Activated T-cell treated with anti-CD3 and anti-CD28 coated beads, Interleukin-2, amount 50 U/mL, for 48 hours (primary cell): ENCODE measurements at regions not wholly inside any gene's neighbourhood (a gene's known extent, or its start where the extent isn't known, plus 50 kb on each side); places are given as distances from the start of the nearest gene placed in this dataset.
"Not testable (repeated sequence)": the region's sequence is repeated elsewhere in the genome, so short reads cannot be mapped to it uniquely, and the experiment has no call there.

Source experiments
- DNase-seq, 2 experiments: peaks; one replicate each; pipeline ENCODE4 v3.0.0-alpha.2; 2020

GRCh38 chr10:9262770-9263169 is 1208.3 kb downstream of the GATA3 start:
- no peak for DNase-seq

GRCh38 chr10:9268176-9268575 is 1213.7 kb downstream of the GATA3 start:
- DNase-seq, result no peak

DNA sequence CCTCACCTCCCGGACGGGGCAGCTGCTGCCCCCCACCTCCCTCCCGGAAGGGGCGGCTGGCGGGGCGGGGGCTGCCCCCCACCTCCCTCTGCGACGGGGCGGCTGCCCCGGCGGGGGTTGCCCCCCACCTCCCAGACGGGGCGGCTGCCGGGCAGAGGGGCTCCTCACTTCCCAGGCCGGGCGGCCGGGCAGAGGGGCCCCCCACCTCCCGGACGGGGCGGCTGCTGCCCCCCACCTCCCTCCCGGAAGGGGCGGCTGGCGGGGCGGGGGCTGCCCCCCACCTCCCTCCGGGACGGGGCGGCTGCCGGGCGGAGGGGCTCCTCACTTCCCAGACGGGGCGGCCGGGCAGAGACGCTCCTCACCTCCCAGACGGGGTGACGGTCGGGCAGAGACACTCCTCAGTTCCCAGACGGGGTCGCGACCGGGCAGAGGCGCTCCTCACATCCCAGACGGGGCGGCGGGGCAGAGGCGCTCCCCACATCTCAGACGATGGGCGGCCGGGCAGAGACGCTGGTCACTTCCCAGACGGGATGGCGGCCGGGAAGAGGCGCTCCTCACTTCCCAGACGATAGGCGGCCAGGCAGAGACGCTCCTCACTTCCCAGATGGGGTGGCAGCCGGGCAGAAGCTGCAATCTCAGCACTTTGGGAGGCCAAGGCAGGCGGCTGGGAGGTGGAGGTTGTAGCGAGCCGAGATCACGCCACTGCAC is 1218.8 kb downstream of the GATA3 start:
- not testable (repeated sequence) for DNase-seq

- no peak for DNase-seq
Measured at GRCh38 chr10:9274206-9274755, 1219.8 kb downstream of the GATA3 start.

DNA sequence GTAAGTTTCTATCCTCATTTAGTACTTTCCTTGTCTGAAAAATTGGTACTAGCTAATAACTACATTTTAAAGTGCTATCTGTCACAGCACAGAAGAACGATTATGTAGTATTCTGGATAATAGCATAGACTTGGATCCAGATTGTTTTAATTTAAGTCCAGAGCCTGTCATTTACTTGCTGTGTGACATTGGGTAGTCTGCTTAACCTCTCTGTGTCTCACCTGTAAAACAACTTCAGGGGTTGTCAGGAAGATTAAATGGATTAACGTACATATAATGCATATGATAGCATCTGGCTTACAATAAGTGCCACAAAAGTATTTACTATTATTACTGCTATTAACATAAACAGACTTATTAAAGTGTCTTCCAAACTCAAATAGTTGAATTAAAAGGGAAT is 1221.4 kb downstream of the GATA3 start:
- DNase-seq, result no peak

DNA sequence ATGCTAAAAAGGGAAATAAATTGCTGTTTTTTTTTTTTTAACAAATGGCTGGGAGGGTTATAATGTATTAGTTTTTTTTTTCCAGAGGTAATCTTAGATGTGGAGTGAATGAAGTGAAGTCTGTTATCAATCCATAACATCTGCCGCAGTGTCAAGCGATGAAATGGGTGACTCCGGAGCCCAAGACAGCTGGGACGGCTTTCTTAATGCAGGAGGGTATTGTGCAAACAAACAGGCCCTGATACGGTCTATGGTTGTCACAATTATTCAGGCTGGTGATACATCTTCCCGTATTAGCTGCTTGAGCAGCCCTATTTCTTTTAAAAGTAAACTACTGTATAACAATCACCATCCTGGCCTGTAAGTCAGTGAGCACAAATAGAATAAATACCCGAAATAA is 1231.2 kb downstream of the GATA3 start:
- no peak for DNase-seq

GRCh38 chr10:9289811-9290210 is 1235.3 kb downstream of the GATA3 start:
- DNase-seq, result no peak

- DNase-seq, result no peak
Measured at GRCh38 chr10:9291081-9291480, 1236.6 kb downstream of the GATA3 start.

- DNase-seq, result no peak
Measured at GRCh38 chr10:9294132-9294663, 1239.7 kb downstream of the GATA3 start.

- DNase-seq, result no peak
Measured at GRCh38 chr10:9294865-9295264, 1240.4 kb downstream of the GATA3 start.

GRCh38 chr10:9296190-9296589 is 1241.7 kb downstream of the GATA3 start:
- DNase-seq, result no peak

DNA sequence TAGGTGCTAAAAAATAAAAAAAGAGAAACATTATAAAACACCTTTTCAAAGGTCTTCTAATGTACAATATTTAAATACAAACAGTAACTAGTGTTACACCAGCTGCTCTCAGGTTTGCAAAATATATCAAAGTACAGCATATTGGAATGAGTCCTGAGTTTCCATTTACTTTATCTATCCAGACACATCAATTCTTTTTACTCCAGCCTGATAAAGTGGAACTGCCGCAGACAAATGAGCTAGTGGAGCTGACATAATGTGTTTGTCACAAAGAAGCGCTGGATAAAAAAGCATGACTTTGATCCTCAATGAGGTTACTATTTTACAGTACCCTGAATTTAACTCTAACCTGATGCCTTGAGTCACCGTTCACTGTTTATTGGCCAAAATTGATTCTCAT is 1243.1 kb downstream of the GATA3 start:
- DNase-seq, result no peak

DNA sequence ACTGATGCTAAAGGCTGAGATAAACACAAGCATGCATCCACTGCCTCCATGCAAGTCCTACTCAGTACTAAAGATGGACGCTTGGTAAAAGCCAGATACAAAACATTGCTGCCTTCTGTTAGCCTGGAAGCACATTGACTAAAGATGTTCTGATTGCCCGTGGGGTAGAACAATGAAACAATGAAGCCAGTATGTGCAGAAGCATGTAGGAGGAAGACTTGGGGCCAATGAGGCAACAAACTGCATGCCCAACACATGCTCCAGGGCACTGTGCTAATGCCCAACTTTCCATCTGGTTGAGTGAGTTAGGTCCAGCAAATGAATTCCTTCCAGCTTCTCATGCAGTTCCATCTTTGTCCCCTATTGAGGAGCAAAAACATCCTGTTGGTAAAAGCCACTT is 1245.5 kb downstream of the GATA3 start:
- DNase-seq, result no peak

- DNase-seq, result no peak
Measured at GRCh38 chr10:9301148-9301547, 1246.7 kb downstream of the GATA3 start.

DNA sequence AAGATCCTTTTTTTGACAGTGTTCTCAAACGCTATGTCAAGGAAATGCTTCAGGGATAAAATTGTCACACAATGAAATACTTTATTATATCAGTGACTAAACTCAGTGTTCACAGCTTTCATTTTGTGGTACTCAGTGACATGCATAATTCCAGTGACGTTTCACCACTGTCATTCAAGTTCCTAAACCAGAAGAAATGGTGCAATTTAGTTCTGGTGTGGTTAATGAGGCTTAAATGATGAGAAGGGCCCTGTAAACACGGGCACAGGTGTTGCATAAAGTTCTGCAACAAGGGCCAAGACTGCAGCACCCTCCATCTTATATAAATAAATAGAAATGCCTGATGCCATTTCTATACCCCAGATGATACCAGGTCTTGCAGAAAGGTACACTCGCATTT is 1247.1 kb downstream of the GATA3 start:
- DNase-seq, result no peak

DNA sequence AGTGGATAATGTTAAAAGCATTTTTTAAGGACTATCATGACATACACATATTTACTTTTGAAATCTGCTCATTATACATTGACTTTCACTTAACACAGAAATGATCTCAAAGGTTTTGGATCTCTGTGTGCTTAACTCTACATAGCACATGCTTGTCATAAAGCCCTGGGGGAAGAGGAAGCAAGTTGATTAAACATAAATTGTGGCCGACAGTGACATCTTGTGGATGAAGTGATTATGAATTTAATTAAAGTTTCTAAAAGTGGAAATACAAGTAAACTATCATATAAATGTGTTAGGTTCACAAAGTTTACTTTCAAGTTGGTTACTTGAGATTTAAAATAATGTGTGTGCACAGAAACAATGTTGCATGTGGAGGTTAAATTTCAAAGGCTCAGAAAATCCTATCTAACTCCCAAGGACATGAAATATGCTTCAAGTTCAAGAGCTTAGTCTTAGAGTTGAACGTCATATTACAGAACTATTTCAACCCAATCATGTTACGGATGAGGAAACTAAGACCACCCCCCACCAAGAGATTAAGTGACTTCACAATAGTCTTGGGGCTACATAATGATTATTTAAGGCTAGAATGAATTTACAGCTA is 1247.8 kb downstream of the GATA3 start:
- DNase-seq, result no peak

DNA sequence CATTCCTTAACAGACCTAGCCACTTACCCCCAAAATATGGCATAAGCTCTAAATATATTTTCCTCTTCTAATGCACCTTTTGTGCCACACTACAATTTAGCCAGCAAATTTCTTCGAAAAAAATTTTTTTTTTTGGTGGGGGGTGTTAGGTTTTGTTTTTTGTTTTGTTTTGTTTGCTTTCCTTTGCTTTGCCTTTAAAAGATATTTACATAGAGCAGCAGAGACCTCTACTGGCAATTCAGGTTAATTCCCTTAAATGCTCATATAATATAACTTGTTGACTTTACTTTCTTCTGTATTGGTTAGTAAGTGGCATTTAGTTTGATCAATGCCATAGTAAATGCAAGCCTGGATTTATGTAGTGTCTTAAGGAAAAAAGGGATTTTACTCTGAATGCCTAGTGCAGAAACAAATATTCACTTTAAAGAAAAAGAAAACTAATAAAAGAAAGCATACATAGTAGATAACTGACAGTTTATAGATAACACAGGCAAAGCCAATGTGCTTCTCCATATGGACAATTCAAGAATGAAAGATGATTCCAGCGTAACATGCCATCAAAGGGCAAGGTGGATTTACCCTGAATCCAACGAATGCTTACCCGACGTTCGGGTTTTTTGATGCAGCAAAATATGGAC is 1250.6 kb downstream of the GATA3 start:
- no peak for DNase-seq

DNA sequence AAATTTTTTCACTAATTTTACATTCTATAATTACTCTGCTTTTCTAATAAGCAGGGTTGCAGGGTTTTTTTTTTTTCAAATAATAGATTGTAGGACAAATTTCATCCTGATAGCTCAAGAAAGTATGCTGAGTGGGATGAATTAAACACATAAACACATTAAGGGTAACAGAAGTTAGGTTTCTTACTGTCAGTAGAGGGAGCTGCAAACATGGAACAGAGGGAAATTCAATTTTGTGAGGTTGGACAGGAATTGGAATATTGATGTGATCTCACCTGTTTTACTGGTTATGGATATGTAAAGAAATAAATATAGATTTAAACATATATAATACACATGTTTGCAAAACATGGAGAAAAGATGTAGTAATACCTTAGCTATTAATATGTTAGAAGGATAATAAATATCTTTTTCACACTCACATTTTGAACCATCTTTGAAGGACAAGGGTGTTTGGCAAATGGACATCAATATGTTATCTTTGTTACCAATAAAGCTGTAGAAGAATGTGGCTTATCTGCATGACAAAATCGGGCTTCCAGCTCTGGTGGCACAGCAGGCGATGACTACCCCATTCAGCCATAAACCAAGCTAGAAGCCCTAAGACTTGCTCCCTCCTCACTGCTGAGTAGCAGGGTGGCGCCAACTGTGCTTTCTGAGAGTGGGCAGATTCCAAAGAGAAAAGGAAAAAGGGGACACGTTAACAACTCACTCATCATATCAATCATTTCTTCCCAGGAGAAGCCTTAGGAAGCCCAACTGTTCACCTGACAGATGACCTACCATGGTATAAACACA is 1257.4 kb downstream of the GATA3 start:
- no peak for DNase-seq

- no peak for DNase-seq
Measured at GRCh38 chr10:9315292-9315691, 1260.8 kb downstream of the GATA3 start.

GRCh38 chr10:9331583-9332008 is 1277.1 kb downstream of the GATA3 start:
- no peak for DNase-seq

GRCh38 chr10:9334270-9334669 is 1279.8 kb downstream of the GATA3 start:
- no peak for DNase-seq

- no peak for DNase-seq
Measured at GRCh38 chr10:9339716-9340115, 1285.2 kb downstream of the GATA3 start.
